ENCODE measurements at regions not wholly inside any gene's neighbourhood (a gene's known extent, or its start where the extent isn't known, plus 50 kb on each side); places are given as distances from the start of the nearest gene placed in this dataset.
"Not testable (repeated sequence)": the region's sequence is repeated elsewhere in the genome, so short reads cannot be mapped to it uniquely, and the experiment has no call there.

- Histone ChIP-seq H3K4me1 (no peaks in the 10 kb centered on the region), H3K27me3 (no peaks in the 10 kb centered on the region), H3K4me3 (no peak overlapping the region), H3K27ac (no peak overlapping the region), H3K36me3 (no peaks in the 10 kb centered on the region), H3K9me3 (no peaks in the 10 kb centered on the region)
- no peak for TF ChIP-seq POLR2A (IDR thresholded peaks at IDR 0.05)
- WGBS: 27% methylated on average over 2 of the region's 2 CpGs
- DNase-seq (ENCODE audit: low spot score in 2 of 2): no peak
Observed at GRCh38 chr6:97501853-97502252, 218.8 kb upstream of the MMS22L start.

- WGBS: 100% methylated on average over 1 of the region's 1 CpG
- no peak for DNase-seq (ENCODE audit: low spot score in 2 of 2)
- H3K27ac ChIP-seq: no peak overlapping the region
- TF ChIP-seq EP300 (IDR thresholded peaks at IDR 0.05): no peak
- TF ChIP-seq CTCF (IDR thresholded peaks at IDR 0.05): no peak
- no peak for TF ChIP-seq POLR2AphosphoS5 (IDR thresholded peaks at IDR 0.05)
- TF ChIP-seq POLR2A (IDR thresholded peaks at IDR 0.05): no peak
- no peaks in the 10 kb centered on the region for H3K27me3 ChIP-seq
- no peaks in the 10 kb centered on the region for H3K36me3 ChIP-seq
- no peaks in the 10 kb centered on the region for H3K9me3 ChIP-seq
- no peaks in the 10 kb centered on the region for H3K4me1 ChIP-seq
- no peak overlapping the region for H3K4me3 ChIP-seq
Observed at GRCh38 chr6:97508646-97509045, 225.6 kb upstream of the MMS22L start.

- not testable (repeated sequence) for H3K27ac ChIP-seq; DNase-seq (ENCODE audit: low spot score in 2 of 2); H3K36me3 ChIP-seq
Observed at GRCh38 chr6:97513260-97513659, 230.2 kb upstream of the MMS22L start.

GRCh38 chr6:97524811-97525210 is 241.8 kb upstream of the MMS22L start:
- H3K27ac ChIP-seq: no peak overlapping the region
- no peaks in the 10 kb centered on the region for H3K4me1 ChIP-seq
- H3K9me3 ChIP-seq: no peaks in the 10 kb centered on the region
- no peaks in the 10 kb centered on the region for H3K27me3 ChIP-seq
- H3K4me3 ChIP-seq: no peak overlapping the region
- no peak for TF ChIP-seq POLR2A (IDR thresholded peaks at IDR 0.05)
- 23% methylated on average over 4 of the region's 4 CpGs for WGBS
- no peaks in the 10 kb centered on the region for H3K36me3 ChIP-seq
- DNase-seq (ENCODE audit: low spot score in 2 of 2): no peak

More at GRCh38 chr6:97513260-97513659, 230.2 kb upstream of the MMS22L start:
- not testable (repeated sequence) for H3K4me1 ChIP-seq, H3K9me3 ChIP-seq, H3K4me3 ChIP-seq, H3K27me3 ChIP-seq

GRCh38 chr6:97535800-97536199 is 252.8 kb upstream of the MMS22L start:
- Histone ChIP-seq H3K27ac (no peak overlapping the region), H3K27me3 (no peaks in the 10 kb centered on the region), H3K9me3 (no peaks in the 10 kb centered on the region), H3K36me3 (no peaks in the 10 kb centered on the region), H3K4me3 (no peak overlapping the region), H3K4me1 (no peaks in the 10 kb centered on the region)
- DNase-seq (ENCODE audit: low spot score in 2 of 2): no peak
- TF ChIP-seq POLR2A (IDR thresholded peaks at IDR 0.05) (no peak), CTCF (IDR thresholded peaks at IDR 0.05) (no peak), EP300 (IDR thresholded peaks at IDR 0.05) (no peak), POLR2AphosphoS5 (IDR thresholded peaks at IDR 0.05) (no peak)
- WGBS: 89% methylated on average over 2 of the region's 2 CpGs

GRCh38 chr6:97548354-97548753 is 265.3 kb upstream of the MMS22L start:
- DNase-seq (ENCODE audit: low spot score in 2 of 2): no peak
- no peak for TF ChIP-seq POLR2A (IDR thresholded peaks at IDR 0.05)
- 84% methylated on average over 1 of the region's 1 CpG for WGBS
- no peak overlapping the region for H3K27ac ChIP-seq
- H3K4me1 ChIP-seq: no peaks in the 10 kb centered on the region
- no peaks in the 10 kb centered on the region for H3K27me3 ChIP-seq
- H3K36me3 ChIP-seq: no peaks in the 10 kb centered on the region
- no peak overlapping the region for H3K4me3 ChIP-seq
- no peaks in the 10 kb centered on the region for H3K9me3 ChIP-seq

GRCh38 chr6:97557355-97557754 is 274.3 kb upstream of the MMS22L start:
- Histone ChIP-seq H3K27me3 (no peaks in the 10 kb centered on the region), H3K27ac (no peak overlapping the region), H3K9me3 (no peaks in the 10 kb centered on the region), H3K36me3 (no peaks in the 10 kb centered on the region), H3K4me3 (no peak overlapping the region), H3K4me1 (no peaks in the 10 kb centered on the region)
- no peak for DNase-seq (ENCODE audit: low spot score in 2 of 2)
- WGBS: 38% methylated on average over 1 of the region's 1 CpG
- no peak for TF ChIP-seq POLR2AphosphoS5 (IDR thresholded peaks at IDR 0.05)
- TF ChIP-seq POLR2A (IDR thresholded peaks at IDR 0.05): no peak

GRCh38 chr6:97563529-97563928 is 280.5 kb upstream of the MMS22L start:
- no peaks in the 10 kb centered on the region for H3K36me3 ChIP-seq
- WGBS: 72% methylated on average over 3 of the region's 5 CpGs
- no peak for TF ChIP-seq CTCF (IDR thresholded peaks at IDR 0.05)
- no peak for TF ChIP-seq POLR2A (IDR thresholded peaks at IDR 0.05)
- no peak for TF ChIP-seq EP300 (IDR thresholded peaks at IDR 0.05)
- TF ChIP-seq POLR2AphosphoS5 (IDR thresholded peaks at IDR 0.05): no peak
- no peaks in the 10 kb centered on the region for H3K4me1 ChIP-seq
- DNase-seq (ENCODE audit: low spot score in 2 of 2): no peak
- no peak overlapping the region for H3K27ac ChIP-seq
- no peak overlapping the region for H3K4me3 ChIP-seq
- no peaks in the 10 kb centered on the region for H3K9me3 ChIP-seq
- H3K27me3 ChIP-seq: no peaks in the 10 kb centered on the region
